MM.1S (cell line): ENCODE measurements at regions not wholly inside any gene's neighbourhood (a gene's known extent, or its start where the extent isn't known, plus 50 kb on each side); places are given as distances from the start of the nearest gene placed in this dataset.

Experiments used
- DNase-seq: peaks from one replicate; pipeline ENCODE4 v3.0.0-alpha.2; 2015
- H2AFZ ChIP-seq: fragments of 300-600 bp; sonication (generic); 2 replicates; pipeline ENCODE4 v1.6.0; 2016; ENCODE audit warnings: antibody characterized with exemption, low read length
- H3F3A ChIP-seq: fragments of 300-600 bp; sonication (generic); 2 replicates; pipeline ENCODE4 v1.6.1; 2016; ENCODE audit warnings: mild to moderate bottlenecking, antibody characterized with exemption, low read length, moderate library complexity, mixed read lengths; ENCODE audit not compliant: insufficient read depth
- H3K27ac ChIP-seq: fragments of 300-600 bp; sonication (generic); 2 replicates; pipeline ENCODE4 v1.5.1; 2016; ENCODE audit warnings: mild to moderate bottlenecking, low read length
- H3K27me3 ChIP-seq: fragments of 300-600 bp; sonication (generic); replicated peaks from 2 replicates; pipeline ENCODE4 v1.6.0; 2016; ENCODE audit warnings: low read length; ENCODE audit not compliant: insufficient read depth
- H3K36me3 ChIP-seq: fragments of 300-600 bp; sonication (generic); replicated peaks from 2 replicates; pipeline ENCODE4 v1.6.1; 2016; ENCODE audit warnings: mild to moderate bottlenecking, low read length, mixed read lengths; ENCODE audit not compliant: insufficient read depth
- H3K4me1 ChIP-seq: fragments of 300-600 bp; sonication (generic); 2 replicates; pipeline ENCODE4 v1.6.1; 2016; ENCODE audit warnings: low read length, mixed read lengths
- H3K4me2 ChIP-seq: fragments of 300-600 bp; sonication (generic); 2 replicates; pipeline ENCODE4 v1.6.0; 2016; ENCODE audit warnings: low read depth, low read length
- H3K4me3 ChIP-seq: fragments of 300-600 bp; sonication (generic); 2 replicates; pipeline ENCODE4 v1.5.1; 2016; ENCODE audit warnings: low read length, mixed read lengths
- H3K79me2 ChIP-seq: fragments of 300-600 bp; sonication (generic); 2 replicates; pipeline ENCODE4 v1.6.1; 2016; ENCODE audit warnings: mixed run types, low read length, mixed read lengths
- H3K9ac ChIP-seq: fragments of 300-600 bp; sonication (generic); 2 replicates; pipeline ENCODE4 v1.6.1; 2016; ENCODE audit warnings: low read length, mixed read lengths
- H3K9me2 ChIP-seq: fragments of 300-600 bp; sonication (generic); replicated peaks from 2 replicates; pipeline ENCODE4 v1.6.1; 2016; ENCODE audit warnings: mild to moderate bottlenecking, low read length, mixed read lengths; ENCODE audit not compliant: insufficient read depth
- H3K9me3 ChIP-seq: fragments of 300-600 bp; sonication (generic); replicated peaks from 2 replicates; pipeline ENCODE4 v1.6.1; 2016; ENCODE audit warnings: mild to moderate bottlenecking, low read length, mixed read lengths; ENCODE audit not compliant: insufficient read depth
- H4K20me1 ChIP-seq: fragments of 300-600 bp; sonication (generic); 2 replicates; pipeline ENCODE4 v1.6.1; 2016; ENCODE audit warnings: mild to moderate bottlenecking, low read length, moderate library complexity, mixed read lengths; ENCODE audit not compliant: insufficient read depth
- EZH2 ChIP-seq: fragments of 300-600 bp; sonication (generic); optimal IDR thresholded peaks from 2 replicates; pipeline ENCODE3; 2017; ENCODE audit warnings: low read depth, mild to moderate bottlenecking, antibody characterized with exemption, low read length, mixed read lengths
- EZH2phosphoT487 ChIP-seq: fragments of 300-600 bp; sonication (generic); IDR thresholded peaks from 2 replicates; pipeline ENCODE4 v1.6.1; 2018; ENCODE audit warnings: antibody characterized with exemption, low read length
- TF ChIP-seq, protein P1 (sequence below): fragments of 300-600 bp; sonication (generic); IDR thresholded peaks from 2 replicates; pipeline ENCODE4 v1.5.1; 2016; ENCODE audit warnings: antibody characterized with exemption, low read length, mixed read lengths

- Histone ChIP-seq H4K20me1 (no peaks in the 10 kb centered on the region), H3K4me1 (peaks cover 2% of the 10 kb centered on the region; the same call in 1 of the 2 replicates), H3K9me3 (no peaks in the 10 kb centered on the region), H3K9me2 (no peaks in the 10 kb centered on the region), H3K27ac (no peak overlapping the region), H3K36me3 (no peaks in the 10 kb centered on the region), H3K4me2 (no peak overlapping the region), H3K9ac (no peak overlapping the region), H3F3A (no peaks in the 10 kb centered on the region), H2AFZ (no peak overlapping the region), H3K27me3 (no peaks in the 10 kb centered on the region), H3K4me3 (no peak overlapping the region), H3K79me2 (no peaks in the 10 kb centered on the region)
- TF ChIP-seq EZH2phosphoT487 = no peak
- TF ChIP-seq EZH2 = no peak
- TF ChIP-seq, protein P1, sequence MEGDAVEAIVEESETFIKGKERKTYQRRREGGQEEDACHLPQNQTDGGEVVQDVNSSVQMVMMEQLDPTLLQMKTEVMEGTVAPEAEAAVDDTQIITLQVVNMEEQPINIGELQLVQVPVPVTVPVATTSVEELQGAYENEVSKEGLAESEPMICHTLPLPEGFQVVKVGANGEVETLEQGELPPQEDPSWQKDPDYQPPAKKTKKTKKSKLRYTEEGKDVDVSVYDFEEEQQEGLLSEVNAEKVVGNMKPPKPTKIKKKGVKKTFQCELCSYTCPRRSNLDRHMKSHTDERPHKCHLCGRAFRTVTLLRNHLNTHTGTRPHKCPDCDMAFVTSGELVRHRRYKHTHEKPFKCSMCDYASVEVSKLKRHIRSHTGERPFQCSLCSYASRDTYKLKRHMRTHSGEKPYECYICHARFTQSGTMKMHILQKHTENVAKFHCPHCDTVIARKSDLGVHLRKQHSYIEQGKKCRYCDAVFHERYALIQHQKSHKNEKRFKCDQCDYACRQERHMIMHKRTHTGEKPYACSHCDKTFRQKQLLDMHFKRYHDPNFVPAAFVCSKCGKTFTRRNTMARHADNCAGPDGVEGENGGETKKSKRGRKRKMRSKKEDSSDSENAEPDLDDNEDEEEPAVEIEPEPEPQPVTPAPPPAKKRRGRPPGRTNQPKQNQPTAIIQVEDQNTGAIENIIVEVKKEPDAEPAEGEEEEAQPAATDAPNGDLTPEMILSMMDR = no peak
- DNase-seq = no peak
Observed at GRCh38 chr4:184294606-184295133, 77.0 kb upstream of the ENPP6 start.

DNA sequence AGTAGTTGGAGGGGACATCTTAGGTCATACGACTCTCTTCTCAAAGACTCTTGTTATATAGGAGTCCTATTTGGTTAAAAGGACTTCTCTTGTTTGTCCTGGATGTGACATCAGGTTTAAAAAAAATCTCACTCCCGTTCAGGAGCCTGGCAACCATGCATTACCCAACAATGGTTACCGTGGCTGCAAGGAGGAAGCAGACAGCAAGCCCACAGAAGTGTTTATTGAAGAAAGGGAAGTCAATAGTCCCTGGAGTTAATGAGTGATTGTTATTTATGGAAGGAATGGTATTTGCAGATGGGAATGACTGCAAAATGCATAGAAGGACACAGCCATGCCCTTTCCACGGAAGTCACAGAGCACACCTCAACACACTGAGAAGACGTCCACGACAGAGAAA, 75.9 kb upstream of the ENPP6 start:
- Histone ChIP-seq H4K20me1 (no peaks in the 10 kb centered on the region), H3K4me1 (peaks cover 13% of the 10 kb centered on the region), H3K9me3 (no peaks in the 10 kb centered on the region), H3K9me2 (no peaks in the 10 kb centered on the region), H3K79me2 (no peaks in the 10 kb centered on the region), H3K4me2 (no peak overlapping the region), H3K36me3 (no peaks in the 10 kb centered on the region), H3K4me3 (no peak overlapping the region), H3K9ac (no peak overlapping the region), H3K27me3 (no peaks in the 10 kb centered on the region), H2AFZ (no peak overlapping the region), H3F3A (peaks cover 11% of the 10 kb centered on the region), H3K27ac (no peak overlapping the region)
- DNase-seq = no peak
- TF ChIP-seq, protein P1 = no peak
- TF ChIP-seq EZH2phosphoT487 (no peak), EZH2 (no peak)

GRCh38 chr4:184292877-184293276, 75.2 kb upstream of the ENPP6 start:
- TF ChIP-seq EZH2phosphoT487 = no peak
- no peak for TF ChIP-seq EZH2
- TF ChIP-seq, protein P1 = no peak
- H3K9ac ChIP-seq = no peak overlapping the region
- H3K4me2 ChIP-seq = no peak overlapping the region
- H3F3A ChIP-seq = peaks cover 16% of the 10 kb centered on the region
- H3K9me2 ChIP-seq = no peaks in the 10 kb centered on the region
- no peak overlapping the region for H3K4me3 ChIP-seq
- H4K20me1 ChIP-seq = no peaks in the 10 kb centered on the region
- H2AFZ ChIP-seq = no peak overlapping the region
- H3K9me3 ChIP-seq = no peaks in the 10 kb centered on the region
- no peak overlapping the region for H3K27ac ChIP-seq
- DNase-seq = no peak
- no peaks in the 10 kb centered on the region for H3K27me3 ChIP-seq
- H3K36me3 ChIP-seq = no peaks in the 10 kb centered on the region
- no peaks in the 10 kb centered on the region for H3K79me2 ChIP-seq
- peaks cover 20% of the 10 kb centered on the region for H3K4me1 ChIP-seq
